WI38 (cell line): ENCODE measurements at regions not wholly inside any gene's neighbourhood (a gene's known extent, or its start where the extent isn't known, plus 50 kb on each side); places are given as distances from the start of the nearest gene placed in this dataset.

Experiments used
- H3K4me3 ChIP-seq: 2 replicates; pipeline ENCODE4 v1.5.1; 2011; ENCODE audit warnings: low read depth, mild to moderate bottlenecking, control low read depth, low read length
- CTCF ChIP-seq: IDR thresholded peaks from 2 replicates; pipeline ENCODE4 v1.5.1; 2012; ENCODE audit warnings: low read depth, mild to moderate bottlenecking, control low read depth, low read length

- no peak for TF ChIP-seq CTCF
- no peak overlapping the region for H3K4me3 ChIP-seq
Measured at GRCh38 chr2:71908798-71909197, 238.9 kb downstream of the CYP26B1 start.

- no peak overlapping the region for H3K4me3 ChIP-seq
- no peak for TF ChIP-seq CTCF
Measured at GRCh38 chr2:71907503-71907902, 240.2 kb downstream of the CYP26B1 start.

GRCh38 chr2:71906357-71906973 lies 241.2 kb downstream of the CYP26B1 start:
- no peak overlapping the region for H3K4me3 ChIP-seq
- no peak for TF ChIP-seq CTCF

GRCh38 chr2:71905205-71905604 lies 242.5 kb downstream of the CYP26B1 start:
- no peak for TF ChIP-seq CTCF
- H3K4me3 ChIP-seq: no peak overlapping the region

GRCh38 chr2:71903841-71904240 lies 243.8 kb downstream of the CYP26B1 start:
- H3K4me3 ChIP-seq: no peak overlapping the region
- TF ChIP-seq CTCF: no peak

GRCh38 chr2:71901466-71901865 lies 246.2 kb downstream of the CYP26B1 start:
- no peak for TF ChIP-seq CTCF
- H3K4me3 ChIP-seq: no peak overlapping the region

GRCh38 chr2:71898851-71899681 lies 248.6 kb downstream of the CYP26B1 start:
- H3K4me3 ChIP-seq: no peak overlapping the region
- no peak for TF ChIP-seq CTCF
